GM21360 (cell line): ENCODE measurements at regions not wholly inside any gene's neighbourhood (a gene's known extent, or its start where the extent isn't known, plus 50 kb on each side); places are given as distances from the start of the nearest gene placed in this dataset.

Source experiments
- ATAC-seq: cut with Tn5 transposase; IDR thresholded peaks from one replicate; pipeline ENCODE4 v1.9.1; 2021; ENCODE audit warnings: mild to moderate bottlenecking, moderate library complexity; ENCODE audit not compliant: unreplicated experiment

DNA sequence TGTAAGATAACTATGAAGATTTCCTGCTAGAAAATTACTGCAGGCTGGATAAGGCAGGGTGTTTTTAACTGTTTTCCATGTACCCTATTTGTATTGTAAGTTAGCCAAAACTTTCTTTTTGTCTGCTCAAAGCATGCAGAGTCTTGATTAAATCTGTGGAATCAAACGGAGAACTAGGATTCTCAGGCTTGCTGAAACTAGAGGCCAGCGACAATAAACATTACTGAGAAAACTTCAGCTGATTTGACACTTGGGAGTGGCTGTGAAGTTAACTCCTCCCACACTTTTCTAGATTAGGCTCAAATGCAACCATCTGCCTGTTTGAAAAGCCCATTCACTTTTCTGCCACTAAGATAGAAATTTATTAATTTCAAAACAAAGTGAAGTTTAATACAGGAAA is 153.2 kb upstream of the FRMD4B start:
- ATAC-seq, result no peak

DNA sequence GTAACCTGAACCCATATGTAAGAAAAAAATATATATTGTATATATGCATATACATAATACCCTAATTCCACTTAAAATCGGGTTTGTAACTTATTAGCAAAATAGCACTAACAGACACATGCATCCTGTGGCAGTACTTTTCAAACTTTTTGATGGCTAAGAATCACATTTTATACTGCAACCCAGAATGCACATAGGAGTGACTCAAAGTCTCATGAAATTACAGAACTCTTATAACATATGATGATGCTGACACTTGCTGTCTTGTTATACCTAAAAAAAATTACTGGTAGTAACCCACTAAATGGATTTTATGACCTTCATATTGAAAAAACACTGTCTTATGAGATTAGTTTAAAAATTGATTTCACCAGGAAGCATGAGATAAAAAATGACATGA is 152.4 kb upstream of the FRMD4B start:
- no peak for ATAC-seq

GRCh38 chr3:69536306-69537020 is 150.6 kb upstream of the FRMD4B start:
- ATAC-seq, result no peak

- no peak for ATAC-seq
These were observed 149.7 kb upstream of the FRMD4B start for GRCh38 chr3:69535613-69536012.

GRCh38 chr3:69532547-69533224 is 146.8 kb upstream of the FRMD4B start:
- ATAC-seq, result no peak

DNA sequence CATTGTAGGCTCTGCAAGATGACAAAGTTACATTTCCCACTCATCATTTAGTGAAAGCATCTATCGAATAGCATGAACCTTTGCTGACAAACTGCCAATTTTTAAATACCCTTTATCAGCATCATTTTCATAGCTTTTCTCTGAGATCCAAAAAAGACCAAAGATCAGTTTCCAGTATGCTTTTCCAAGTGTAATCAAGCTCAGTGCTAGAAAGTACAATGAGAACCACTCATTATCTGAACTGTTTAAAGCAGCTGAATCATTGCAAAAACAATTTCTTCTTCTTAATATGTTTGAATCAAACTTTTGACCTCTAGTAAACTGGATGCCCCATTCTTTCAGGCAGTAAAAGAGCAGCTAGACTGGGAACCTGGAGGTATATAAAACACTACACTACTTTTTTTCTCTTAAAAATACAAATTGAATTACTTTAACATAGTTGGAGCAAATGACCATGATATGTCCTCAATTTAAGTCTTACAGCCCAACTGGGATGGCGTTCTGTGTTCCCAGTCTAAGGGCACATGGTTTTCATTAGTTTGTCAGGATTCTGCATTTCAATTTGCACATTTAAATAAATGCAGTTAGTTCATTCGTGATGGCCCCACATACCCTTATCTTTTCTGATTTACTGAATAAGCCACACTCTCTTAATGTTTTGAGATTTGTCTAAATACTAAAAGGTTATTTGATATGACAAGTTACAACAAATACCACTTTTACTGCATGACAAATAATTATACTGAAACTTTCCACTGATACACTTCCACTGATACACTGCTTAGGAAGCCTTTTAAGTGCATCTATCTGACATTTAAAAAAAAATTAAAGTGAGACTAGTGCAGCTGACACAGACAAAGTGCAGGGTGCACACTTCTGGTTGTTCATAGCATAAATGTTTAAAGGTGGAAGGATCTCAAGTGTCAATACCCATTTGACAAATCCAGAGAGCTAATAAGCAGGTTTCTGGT is 146.0 kb upstream of the FRMD4B start:
- ATAC-seq, result no peak

GRCh38 chr3:69530554-69530953 is 144.7 kb upstream of the FRMD4B start:
- no peak for ATAC-seq

DNA sequence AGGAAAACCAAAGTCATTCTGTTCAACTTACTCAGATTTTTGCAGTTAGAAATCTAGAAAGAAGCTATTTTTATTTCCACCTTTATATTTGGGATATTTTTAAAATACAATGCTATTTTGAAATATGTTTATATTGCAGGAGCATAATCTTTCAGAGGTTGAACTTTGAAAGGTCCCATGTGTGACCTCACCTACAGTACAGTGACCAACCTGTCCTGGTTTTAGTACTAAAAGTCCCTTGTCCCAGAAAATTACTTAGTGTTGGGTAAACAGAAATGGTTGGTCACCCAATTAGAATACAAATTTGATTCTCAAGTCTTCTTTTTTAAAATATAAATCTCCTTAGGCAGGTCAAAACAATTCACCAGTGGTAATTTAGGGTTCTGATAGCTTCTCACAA is 141.6 kb upstream of the FRMD4B start:
- no peak for ATAC-seq

GRCh38 chr3:69524816-69525215 is 138.9 kb upstream of the FRMD4B start:
- ATAC-seq, result no peak

GRCh38 chr3:69521286-69521685 is 135.4 kb upstream of the FRMD4B start:
- ATAC-seq, result no peak

- ATAC-seq, result no peak
These were observed 125.5 kb upstream of the FRMD4B start for GRCh38 chr3:69511361-69511760.

GRCh38 chr3:69510481-69511030 is 124.7 kb upstream of the FRMD4B start:
- ATAC-seq, result no peak

DNA sequence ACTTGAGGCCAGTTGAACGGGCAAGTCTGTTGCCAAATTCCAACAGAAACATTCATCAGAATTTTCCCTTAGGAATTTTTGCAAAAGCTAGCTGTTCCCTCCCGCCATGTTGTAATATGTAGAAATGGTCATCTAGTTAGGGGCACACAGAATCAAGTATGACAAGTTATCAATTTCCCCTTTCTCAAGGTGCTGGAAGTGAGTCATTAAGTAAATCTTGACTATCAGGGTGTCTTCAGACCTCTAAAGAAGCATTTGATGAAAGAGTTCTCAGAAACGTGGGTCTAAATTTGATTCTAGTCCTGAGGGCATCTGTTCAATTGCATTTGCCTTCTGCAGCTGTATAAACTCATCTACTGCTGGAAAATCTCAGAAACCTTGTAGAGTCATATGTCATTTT is 123.4 kb upstream of the FRMD4B start:
- no peak for ATAC-seq

DNA sequence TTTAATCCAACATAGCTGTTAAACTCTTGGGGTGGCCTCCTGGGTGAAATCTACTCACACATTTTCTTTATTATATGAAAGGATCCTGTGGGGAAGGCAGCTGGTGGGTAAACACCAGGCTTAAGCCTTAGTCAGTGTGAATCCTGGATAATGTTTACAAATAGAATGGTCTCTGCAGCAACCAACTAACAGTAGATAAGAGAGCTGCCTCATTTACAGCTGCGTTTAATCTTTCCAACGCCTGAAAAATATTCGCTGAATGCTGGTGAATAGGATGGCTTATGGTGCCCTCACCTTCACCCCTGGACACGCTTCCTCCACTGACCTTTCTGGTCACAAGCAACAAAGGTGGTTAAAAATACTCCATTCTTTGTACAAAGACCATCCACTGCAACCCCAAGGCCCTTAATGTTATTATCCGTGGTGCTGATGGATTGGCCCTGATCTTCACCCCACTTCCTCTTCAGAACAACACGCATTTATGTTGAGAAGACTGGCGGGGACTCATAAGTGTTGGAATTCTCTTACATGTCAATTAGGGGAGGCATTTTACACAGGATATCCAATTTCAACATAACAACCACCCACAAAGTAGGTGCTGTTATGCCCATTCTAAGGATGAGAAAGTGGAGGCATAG is 120.0 kb upstream of the FRMD4B start:
- ATAC-seq, result no peak

GRCh38 chr3:69504232-69504631 is 118.3 kb upstream of the FRMD4B start:
- no peak for ATAC-seq

GRCh38 chr3:69500604-69501003 is 114.7 kb upstream of the FRMD4B start:
- ATAC-seq, result no peak

DNA sequence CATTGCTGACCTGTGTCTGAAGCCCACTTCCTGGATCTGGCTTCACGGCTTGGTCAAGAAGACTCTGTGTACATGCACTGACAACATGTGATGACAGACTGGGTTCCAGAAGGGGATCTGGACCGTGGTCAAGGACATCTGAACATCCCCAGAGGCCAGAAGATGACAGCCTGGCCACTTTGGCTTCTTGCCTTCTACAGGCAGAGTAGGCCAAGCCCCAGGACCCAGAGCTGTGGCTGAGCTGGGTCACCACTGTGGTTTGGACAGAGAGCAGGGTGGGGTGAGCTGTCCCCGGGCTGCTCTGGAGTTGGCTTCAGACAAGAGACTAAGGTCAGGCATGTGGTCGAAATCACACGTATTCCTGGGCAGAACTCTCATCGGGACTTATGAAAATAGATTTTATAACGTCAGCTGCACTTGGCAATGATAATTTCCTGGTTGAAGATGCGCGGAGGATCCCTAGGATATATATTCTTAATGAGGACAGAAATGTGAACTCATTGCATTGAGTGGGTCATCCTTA is 114.1 kb upstream of the FRMD4B start:
- ATAC-seq, result no peak

- ATAC-seq, result no peak
These were observed 113.5 kb upstream of the FRMD4B start for GRCh38 chr3:69499422-69499821.

GRCh38 chr3:69496856-69497255 is 111.0 kb upstream of the FRMD4B start:
- ATAC-seq, result no peak

GRCh38 chr3:69494185-69494584 is 108.3 kb upstream of the FRMD4B start:
- no peak for ATAC-seq

DNA sequence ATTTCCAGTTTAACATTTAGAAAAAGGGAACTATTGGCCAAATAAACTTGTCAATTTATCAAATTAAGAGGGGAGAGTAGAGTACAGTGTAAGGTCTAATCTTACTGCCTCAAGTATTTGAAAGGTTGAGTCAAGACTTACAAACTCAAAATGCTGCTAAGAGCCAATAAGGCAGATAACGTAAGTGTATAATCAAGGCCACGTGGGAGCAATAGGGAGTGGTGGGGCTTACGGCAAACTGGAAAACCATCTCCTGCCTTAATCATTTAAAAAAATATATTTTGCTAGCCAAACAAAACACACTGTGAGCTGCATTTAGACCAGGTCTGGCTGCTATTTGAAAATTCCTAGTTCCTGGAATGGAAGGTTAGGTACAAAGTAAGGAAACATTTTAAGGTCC is 107.3 kb upstream of the FRMD4B start:
- ATAC-seq, result no peak
